GM12873 (cell line): ENCODE measurements at regions not wholly inside any gene's neighbourhood (a gene's known extent, or its start where the extent isn't known, plus 50 kb on each side); places are given as distances from the start of the nearest gene placed in this dataset.

Experiments
- TF ChIP-seq, protein P1 (sequence below): IDR thresholded peaks from 2 replicates; pipeline ENCODE4 v1.5.1; 2012; ENCODE audit warnings: low read depth, mild to moderate bottlenecking, moderate library complexity, low read length, control low read depth; ENCODE audit not compliant: insufficient read depth; ENCODE audit errors: missing control alignments

DNA sequence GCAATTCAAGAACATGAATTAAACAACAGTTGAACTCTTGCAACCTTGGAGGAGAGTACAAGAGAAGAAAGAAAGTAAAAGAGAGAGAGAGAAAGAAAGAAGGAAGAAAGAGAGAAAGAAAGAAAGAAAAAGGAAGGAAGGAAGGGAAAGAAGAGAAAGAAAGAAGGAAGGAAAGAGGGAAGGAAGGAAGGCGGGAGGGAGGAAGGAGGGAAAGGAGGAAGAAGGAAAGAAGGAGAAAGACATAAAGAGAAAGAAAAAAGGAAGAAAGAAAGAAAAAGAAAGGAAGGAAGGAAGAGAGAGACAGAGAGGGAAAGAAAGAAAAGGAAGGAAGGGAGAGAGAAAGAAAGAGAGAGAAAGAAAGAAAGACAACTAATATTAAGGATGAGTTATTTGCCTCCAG is 1106.7 kb downstream of the TYW1 start:
- TF ChIP-seq, protein P1, sequence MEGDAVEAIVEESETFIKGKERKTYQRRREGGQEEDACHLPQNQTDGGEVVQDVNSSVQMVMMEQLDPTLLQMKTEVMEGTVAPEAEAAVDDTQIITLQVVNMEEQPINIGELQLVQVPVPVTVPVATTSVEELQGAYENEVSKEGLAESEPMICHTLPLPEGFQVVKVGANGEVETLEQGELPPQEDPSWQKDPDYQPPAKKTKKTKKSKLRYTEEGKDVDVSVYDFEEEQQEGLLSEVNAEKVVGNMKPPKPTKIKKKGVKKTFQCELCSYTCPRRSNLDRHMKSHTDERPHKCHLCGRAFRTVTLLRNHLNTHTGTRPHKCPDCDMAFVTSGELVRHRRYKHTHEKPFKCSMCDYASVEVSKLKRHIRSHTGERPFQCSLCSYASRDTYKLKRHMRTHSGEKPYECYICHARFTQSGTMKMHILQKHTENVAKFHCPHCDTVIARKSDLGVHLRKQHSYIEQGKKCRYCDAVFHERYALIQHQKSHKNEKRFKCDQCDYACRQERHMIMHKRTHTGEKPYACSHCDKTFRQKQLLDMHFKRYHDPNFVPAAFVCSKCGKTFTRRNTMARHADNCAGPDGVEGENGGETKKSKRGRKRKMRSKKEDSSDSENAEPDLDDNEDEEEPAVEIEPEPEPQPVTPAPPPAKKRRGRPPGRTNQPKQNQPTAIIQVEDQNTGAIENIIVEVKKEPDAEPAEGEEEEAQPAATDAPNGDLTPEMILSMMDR: no peak

DNA sequence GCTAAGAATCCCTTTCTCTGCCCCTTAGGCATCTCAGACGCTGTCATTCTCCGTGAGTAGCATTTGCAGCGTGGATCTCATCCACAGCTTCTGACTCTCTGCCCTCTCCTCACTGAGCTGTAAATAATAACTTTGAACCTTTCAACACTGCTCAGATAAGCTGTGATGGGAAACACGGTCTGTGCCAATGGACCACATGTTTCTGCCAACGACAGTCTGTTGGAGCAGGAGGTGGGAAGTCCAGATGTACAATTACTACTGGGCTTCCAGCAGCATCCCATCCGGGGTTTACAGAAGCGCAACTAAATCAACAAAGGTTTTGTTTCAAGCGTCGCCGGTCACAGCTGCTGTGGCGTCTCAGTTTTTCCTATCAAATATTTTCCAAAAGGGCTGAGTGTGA is 1110.6 kb downstream of the TYW1 start:
- TF ChIP-seq, protein P1: no peak

DNA sequence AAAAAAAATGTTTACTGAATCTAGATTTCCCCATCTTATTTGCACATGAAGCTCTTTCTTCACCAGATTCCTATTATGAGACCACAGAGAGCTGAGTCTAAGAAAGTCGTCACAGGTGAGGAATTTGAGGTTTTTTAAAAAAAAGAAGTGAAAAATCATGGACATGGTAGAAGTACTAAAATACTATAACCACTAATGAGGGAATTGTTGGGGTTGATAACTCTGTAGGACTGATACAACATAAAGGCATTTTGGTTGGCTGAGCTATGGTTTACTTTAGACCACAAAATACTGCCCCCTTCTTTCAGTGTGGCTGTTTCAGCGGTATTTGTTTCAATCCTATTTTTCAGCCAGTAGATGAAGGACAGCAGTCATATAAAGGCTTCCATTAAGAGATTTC is 1111.3 kb downstream of the TYW1 start:
- TF ChIP-seq, protein P1: no peak

DNA sequence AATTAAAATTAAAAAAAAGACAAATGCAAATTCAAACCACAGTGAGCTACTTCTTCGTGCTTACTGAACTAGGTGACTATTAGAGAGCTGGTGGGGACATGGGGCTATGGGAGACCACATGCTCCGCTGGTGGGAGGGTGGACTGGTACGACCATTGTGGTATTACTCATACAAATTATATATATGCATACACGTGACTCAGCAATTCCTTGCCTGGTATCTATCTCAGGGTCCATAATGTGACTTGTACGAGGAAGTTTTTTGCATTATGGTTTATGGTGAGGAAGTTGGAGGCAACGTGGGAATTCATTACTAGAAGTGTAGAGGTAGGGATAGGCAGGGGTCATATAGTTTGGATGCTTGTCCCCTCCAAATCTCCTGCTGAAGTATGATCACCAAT is 1112.7 kb downstream of the TYW1 start:
- TF ChIP-seq, protein P1: no peak

DNA sequence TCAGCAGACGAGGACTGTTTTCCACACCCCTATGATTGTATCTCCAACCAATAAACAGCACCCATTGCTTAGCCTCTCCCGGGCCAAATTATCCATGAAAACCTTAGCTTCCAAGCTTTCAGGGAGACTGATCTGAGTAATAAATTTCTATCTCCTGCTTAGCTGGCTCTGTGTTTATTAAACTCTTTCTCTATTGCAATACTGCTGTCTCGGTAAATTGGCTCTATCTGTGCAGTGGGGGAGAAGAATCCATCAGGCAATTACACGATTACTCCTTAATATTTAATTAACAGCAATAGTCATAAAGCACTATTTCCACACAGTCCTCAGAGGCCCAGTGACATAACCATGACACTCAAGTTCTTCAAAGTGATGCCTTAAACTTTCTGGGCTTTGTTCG is 1122.8 kb downstream of the TYW1 start:
- TF ChIP-seq, protein P1: no peak

DNA sequence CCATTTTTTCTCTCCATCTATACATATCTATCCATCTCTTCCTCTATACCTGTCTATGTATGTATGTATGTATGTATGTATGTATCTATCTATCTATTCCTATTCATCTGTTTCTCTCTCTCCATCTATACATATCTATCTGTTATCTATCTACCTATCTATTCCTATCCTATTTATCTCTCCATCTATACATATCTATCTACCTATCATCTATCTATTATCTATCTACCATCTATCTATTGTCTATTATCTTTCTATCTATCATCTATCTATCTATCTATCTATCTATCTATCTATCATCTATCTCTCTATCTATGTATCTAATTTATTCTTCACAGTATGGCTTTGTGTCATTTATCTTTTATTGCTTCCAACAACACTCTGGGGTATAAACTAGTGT is 1124.4 kb downstream of the TYW1 start:
- TF ChIP-seq, protein P1: no peak

DNA sequence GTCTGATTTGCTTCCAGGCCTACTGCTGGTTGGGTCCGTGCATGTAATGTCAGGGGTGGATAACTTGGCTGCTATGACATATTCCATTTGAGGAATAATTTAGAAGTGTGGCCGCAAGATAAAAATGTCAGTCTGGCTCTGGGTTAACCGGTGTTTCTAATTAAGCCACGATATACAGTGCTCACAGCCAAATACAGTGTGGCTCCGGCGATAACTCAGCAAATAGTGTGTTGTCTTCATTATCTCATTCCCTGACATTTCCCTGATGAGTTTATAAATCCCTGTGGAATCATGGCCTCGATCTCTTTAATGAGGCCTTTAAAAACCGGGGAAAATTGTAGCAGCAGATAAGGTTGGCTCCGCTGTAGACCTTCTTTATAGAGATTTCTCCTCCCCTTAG is 1125.0 kb downstream of the TYW1 start:
- TF ChIP-seq, protein P1: no peak
